ENCODE measurements at regions not wholly inside any gene's neighbourhood (a gene's known extent, or its start where the extent isn't known, plus 50 kb on each side); places are given as distances from the start of the nearest gene placed in this dataset.

DNA sequence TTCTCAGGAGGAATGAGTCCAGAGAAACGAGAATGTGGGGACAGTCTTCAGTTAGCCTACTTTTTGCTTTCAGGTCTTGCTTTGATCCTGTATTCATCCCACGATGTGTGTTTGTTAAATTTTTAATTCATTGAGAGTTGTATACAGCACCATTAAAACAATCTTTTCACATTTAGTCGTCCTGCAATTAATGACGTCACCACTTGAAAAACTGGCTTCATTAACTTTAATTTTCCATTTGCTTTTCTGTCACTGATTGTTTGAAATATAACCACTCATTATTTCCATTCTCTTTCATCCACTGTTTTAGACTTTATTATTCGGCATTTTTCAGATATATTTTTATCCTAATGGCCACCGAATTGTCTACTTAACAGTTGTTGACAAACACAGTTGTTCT lies 146.9 kb downstream of the TFEC start:
- TF ChIP-seq, protein P1, sequence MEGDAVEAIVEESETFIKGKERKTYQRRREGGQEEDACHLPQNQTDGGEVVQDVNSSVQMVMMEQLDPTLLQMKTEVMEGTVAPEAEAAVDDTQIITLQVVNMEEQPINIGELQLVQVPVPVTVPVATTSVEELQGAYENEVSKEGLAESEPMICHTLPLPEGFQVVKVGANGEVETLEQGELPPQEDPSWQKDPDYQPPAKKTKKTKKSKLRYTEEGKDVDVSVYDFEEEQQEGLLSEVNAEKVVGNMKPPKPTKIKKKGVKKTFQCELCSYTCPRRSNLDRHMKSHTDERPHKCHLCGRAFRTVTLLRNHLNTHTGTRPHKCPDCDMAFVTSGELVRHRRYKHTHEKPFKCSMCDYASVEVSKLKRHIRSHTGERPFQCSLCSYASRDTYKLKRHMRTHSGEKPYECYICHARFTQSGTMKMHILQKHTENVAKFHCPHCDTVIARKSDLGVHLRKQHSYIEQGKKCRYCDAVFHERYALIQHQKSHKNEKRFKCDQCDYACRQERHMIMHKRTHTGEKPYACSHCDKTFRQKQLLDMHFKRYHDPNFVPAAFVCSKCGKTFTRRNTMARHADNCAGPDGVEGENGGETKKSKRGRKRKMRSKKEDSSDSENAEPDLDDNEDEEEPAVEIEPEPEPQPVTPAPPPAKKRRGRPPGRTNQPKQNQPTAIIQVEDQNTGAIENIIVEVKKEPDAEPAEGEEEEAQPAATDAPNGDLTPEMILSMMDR (IDR thresholded peaks at IDR 0.05; ENCODE audit: low read depth, low read length, poor library complexity, severe bottlenecking): no peak
- no peak for TF ChIP-seq EZH2phosphoT487 (IDR thresholded peaks at IDR 0.05; ENCODE audit: borderline replicate concordance, low read length)
